ENCODE measurements at regions not wholly inside any gene's neighbourhood (a gene's known extent, or its start where the extent isn't known, plus 50 kb on each side); places are given as distances from the start of the nearest gene placed in this dataset.

DNA sequence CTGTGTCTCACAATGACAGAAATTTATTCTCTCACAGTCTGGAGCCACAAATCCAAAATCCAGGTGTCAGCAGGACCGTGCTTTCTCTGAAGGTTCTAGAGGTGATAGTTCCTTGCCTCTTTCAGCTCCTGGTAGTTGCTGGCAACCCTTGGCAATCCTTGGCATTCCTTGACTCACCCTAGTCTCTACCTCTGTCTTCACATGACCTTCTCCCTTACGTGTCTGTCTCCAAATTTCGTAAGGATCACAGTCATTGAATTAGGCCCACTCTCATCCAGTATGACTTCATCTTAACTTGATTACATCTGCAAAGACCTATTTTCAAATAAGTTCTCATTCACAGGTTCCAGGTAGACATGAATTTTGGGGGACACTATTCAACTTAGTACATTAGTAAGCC is 143.1 kb downstream of the CEP57L1 start:
- TF ChIP-seq ZNF23 (tag by site-specific recombination; IDR thresholded peaks at IDR 0.05; ENCODE audit: borderline replicate concordance) = no peak
- TF ChIP-seq, protein P1, sequence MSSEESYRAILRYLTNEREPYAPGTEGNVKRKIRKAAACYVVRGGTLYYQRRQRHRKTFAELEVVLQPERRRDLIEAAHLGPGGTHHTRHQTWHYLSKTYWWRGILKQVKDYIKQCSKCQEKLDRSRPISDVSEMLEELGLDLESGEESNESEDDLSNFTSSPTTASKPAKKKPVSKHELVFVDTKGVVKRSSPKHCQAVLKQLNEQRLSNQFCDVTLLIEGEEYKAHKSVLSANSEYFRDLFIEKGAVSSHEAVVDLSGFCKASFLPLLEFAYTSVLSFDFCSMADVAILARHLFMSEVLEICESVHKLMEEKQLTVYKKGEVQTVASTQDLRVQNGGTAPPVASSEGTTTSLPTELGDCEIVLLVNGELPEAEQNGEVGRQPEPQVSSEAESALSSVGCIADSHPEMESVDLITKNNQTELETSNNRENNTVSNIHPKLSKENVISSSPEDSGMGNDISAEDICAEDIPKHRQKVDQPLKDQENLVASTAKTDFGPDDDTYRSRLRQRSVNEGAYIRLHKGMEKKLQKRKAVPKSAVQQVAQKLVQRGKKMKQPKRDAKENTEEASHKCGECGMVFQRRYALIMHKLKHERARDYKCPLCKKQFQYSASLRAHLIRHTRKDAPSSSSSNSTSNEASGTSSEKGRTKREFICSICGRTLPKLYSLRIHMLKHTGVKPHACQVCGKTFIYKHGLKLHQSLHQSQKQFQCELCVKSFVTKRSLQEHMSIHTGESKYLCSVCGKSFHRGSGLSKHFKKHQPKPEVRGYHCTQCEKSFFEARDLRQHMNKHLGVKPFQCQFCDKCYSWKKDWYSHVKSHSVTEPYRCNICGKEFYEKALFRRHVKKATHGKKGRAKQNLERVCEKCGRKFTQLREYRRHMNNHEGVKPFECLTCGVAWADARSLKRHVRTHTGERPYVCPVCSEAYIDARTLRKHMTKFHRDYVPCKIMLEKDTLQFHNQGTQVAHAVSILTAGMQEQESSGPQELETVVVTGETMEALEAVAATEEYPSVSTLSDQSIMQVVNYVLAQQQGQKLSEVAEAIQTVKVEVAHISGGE (tag by site-specific recombination; conservative IDR thresholded peaks at IDR 0.05; ENCODE audit: low read depth) = no peak
- no peak for TF ChIP-seq YY1 (tag by site-specific recombination; IDR thresholded peaks at IDR 0.05)
- TF ChIP-seq, protein P2, sequence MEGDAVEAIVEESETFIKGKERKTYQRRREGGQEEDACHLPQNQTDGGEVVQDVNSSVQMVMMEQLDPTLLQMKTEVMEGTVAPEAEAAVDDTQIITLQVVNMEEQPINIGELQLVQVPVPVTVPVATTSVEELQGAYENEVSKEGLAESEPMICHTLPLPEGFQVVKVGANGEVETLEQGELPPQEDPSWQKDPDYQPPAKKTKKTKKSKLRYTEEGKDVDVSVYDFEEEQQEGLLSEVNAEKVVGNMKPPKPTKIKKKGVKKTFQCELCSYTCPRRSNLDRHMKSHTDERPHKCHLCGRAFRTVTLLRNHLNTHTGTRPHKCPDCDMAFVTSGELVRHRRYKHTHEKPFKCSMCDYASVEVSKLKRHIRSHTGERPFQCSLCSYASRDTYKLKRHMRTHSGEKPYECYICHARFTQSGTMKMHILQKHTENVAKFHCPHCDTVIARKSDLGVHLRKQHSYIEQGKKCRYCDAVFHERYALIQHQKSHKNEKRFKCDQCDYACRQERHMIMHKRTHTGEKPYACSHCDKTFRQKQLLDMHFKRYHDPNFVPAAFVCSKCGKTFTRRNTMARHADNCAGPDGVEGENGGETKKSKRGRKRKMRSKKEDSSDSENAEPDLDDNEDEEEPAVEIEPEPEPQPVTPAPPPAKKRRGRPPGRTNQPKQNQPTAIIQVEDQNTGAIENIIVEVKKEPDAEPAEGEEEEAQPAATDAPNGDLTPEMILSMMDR (tag by site-specific recombination; IDR thresholded peaks at IDR 0.05) = no peak
- TF ChIP-seq, protein P3, sequence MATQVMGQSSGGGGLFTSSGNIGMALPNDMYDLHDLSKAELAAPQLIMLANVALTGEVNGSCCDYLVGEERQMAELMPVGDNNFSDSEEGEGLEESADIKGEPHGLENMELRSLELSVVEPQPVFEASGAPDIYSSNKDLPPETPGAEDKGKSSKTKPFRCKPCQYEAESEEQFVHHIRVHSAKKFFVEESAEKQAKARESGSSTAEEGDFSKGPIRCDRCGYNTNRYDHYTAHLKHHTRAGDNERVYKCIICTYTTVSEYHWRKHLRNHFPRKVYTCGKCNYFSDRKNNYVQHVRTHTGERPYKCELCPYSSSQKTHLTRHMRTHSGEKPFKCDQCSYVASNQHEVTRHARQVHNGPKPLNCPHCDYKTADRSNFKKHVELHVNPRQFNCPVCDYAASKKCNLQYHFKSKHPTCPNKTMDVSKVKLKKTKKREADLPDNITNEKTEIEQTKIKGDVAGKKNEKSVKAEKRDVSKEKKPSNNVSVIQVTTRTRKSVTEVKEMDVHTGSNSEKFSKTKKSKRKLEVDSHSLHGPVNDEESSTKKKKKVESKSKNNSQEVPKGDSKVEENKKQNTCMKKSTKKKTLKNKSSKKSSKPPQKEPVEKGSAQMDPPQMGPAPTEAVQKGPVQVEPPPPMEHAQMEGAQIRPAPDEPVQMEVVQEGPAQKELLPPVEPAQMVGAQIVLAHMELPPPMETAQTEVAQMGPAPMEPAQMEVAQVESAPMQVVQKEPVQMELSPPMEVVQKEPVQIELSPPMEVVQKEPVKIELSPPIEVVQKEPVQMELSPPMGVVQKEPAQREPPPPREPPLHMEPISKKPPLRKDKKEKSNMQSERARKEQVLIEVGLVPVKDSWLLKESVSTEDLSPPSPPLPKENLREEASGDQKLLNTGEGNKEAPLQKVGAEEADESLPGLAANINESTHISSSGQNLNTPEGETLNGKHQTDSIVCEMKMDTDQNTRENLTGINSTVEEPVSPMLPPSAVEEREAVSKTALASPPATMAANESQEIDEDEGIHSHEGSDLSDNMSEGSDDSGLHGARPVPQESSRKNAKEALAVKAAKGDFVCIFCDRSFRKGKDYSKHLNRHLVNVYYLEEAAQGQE (tag by site-specific recombination; IDR thresholded peaks at IDR 0.05) = no peak
- TF ChIP-seq ZNF596 (tag by site-specific recombination; IDR thresholded peaks at IDR 0.05) = no peak
- TF ChIP-seq ZSCAN23 (tag by site-specific recombination; IDR thresholded peaks at IDR 0.05) = no peak
- TF ChIP-seq, protein P4, sequence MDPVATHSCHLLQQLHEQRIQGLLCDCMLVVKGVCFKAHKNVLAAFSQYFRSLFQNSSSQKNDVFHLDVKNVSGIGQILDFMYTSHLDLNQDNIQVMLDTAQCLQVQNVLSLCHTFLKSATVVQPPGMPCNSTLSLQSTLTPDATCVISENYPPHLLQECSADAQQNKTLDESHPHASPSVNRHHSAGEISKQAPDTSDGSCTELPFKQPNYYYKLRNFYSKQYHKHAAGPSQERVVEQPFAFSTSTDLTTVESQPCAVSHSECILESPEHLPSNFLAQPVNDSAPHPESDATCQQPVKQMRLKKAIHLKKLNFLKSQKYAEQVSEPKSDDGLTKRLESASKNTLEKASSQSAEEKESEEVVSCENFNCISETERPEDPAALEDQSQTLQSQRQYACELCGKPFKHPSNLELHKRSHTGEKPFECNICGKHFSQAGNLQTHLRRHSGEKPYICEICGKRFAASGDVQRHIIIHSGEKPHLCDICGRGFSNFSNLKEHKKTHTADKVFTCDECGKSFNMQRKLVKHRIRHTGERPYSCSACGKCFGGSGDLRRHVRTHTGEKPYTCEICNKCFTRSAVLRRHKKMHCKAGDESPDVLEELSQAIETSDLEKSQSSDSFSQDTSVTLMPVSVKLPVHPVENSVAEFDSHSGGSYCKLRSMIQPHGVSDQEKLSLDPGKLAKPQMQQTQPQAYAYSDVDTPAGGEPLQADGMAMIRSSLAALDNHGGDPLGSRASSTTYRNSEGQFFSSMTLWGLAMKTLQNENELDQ (tag by site-specific recombination; IDR thresholded peaks at IDR 0.05; ENCODE audit: low read depth) = no peak
- no peak for TF ChIP-seq ZNF785 (tag by site-specific recombination; IDR thresholded peaks at IDR 0.05)
